ENCODE measurements at regions not wholly inside any gene's neighbourhood (a gene's known extent, or its start where the extent isn't known, plus 50 kb on each side); places are given as distances from the start of the nearest gene placed in this dataset.

DNA sequence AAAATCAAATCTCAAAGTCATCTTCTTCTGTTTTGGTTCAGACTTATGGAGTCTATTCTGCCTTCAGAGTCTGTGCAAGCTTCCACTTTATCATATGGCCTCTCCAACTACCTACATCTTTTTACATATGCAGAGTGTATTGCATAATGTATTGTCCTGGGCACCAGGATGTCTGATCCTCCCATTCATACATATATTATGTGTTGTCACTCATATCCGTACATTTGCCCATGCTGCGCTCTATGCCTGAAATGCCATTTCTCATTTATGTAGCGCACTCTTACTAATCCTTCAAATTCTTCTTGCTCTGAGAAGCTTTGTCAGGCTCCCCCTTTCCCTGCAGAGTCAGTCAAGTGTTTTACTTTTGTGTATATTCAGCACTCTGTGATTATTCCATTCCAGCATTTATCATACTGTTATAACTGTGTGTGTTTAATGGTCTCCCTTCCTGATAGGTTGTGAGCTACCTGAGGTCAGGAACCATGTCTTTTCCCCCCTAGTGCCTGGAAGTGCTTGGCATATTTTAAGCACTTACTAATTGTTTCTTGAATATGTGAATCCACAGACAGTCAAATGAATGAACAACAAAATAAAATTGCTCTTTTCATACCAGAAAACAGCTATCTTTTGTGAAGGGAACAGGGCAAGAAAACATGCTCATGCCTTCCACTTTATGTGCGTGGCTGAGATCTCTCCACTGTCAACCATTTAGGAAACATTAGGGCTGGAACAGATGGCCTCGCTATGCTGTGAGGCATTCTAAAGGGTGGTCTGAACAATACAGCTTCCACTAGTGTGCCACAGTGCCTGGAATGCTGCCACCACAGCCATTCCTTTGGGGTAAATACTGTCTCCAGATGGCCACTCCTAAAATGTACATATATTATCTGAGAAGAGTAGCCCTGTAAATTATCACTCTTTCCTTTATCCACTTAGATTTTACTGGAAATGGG is 81.8 kb downstream of the GLUD2 start:
- TF ChIP-seq FOXP2 (optimal IDR thresholded peaks at IDR 0.05; ENCODE audit: borderline replicate concordance, extremely low read depth, extremely low read length, insufficient read depth) = no peak
- TF ChIP-seq SIN3A (IDR thresholded peaks at IDR 0.05; ENCODE audit: borderline replicate concordance, insufficient read depth, low read length) = no peak
- TF ChIP-seq POLR2AphosphoS5 (IDR thresholded peaks at IDR 0.05; ENCODE audit: low read depth, low read length) = no peak
- TF ChIP-seq TAF1 (IDR thresholded peaks at IDR 0.05; ENCODE audit: borderline replicate concordance, insufficient read depth, low read length) = no peak
- TF ChIP-seq, protein P1, sequence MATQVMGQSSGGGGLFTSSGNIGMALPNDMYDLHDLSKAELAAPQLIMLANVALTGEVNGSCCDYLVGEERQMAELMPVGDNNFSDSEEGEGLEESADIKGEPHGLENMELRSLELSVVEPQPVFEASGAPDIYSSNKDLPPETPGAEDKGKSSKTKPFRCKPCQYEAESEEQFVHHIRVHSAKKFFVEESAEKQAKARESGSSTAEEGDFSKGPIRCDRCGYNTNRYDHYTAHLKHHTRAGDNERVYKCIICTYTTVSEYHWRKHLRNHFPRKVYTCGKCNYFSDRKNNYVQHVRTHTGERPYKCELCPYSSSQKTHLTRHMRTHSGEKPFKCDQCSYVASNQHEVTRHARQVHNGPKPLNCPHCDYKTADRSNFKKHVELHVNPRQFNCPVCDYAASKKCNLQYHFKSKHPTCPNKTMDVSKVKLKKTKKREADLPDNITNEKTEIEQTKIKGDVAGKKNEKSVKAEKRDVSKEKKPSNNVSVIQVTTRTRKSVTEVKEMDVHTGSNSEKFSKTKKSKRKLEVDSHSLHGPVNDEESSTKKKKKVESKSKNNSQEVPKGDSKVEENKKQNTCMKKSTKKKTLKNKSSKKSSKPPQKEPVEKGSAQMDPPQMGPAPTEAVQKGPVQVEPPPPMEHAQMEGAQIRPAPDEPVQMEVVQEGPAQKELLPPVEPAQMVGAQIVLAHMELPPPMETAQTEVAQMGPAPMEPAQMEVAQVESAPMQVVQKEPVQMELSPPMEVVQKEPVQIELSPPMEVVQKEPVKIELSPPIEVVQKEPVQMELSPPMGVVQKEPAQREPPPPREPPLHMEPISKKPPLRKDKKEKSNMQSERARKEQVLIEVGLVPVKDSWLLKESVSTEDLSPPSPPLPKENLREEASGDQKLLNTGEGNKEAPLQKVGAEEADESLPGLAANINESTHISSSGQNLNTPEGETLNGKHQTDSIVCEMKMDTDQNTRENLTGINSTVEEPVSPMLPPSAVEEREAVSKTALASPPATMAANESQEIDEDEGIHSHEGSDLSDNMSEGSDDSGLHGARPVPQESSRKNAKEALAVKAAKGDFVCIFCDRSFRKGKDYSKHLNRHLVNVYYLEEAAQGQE (IDR thresholded peaks at IDR 0.05; ENCODE audit: insufficient read depth in 1 of 2, low read depth in 2 of 2, low read length in 2 of 2) = no peak

DNA sequence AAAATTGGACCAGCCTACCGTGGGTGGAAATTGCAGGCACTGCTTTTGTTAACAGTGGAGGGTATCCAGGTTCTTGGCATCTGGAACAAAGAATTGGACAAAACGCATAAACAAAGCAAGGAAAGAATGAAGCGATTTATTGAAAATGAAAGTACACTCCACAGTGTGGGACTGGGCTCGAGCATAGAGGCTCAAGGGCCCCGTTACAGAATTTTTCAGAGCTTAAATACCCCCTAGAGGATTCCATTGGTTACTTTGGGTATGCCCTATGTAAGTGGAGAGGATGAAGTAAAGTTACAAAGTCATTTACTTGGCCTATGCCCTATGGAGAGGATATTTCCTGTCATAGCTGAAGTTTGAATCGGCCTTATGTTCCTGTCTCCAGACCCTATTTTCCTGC is 85.3 kb downstream of the GLUD2 start:
- no peak for TF ChIP-seq SIN3A (IDR thresholded peaks at IDR 0.05; ENCODE audit: borderline replicate concordance, insufficient read depth, low read length)
- TF ChIP-seq FOXP2 (optimal IDR thresholded peaks at IDR 0.05; ENCODE audit: borderline replicate concordance, extremely low read depth, extremely low read length, insufficient read depth) = no peak
- TF ChIP-seq, protein P1 (IDR thresholded peaks at IDR 0.05; ENCODE audit: insufficient read depth in 1 of 2, low read depth in 2 of 2, low read length in 2 of 2) = no peak
- no peak for TF ChIP-seq POLR2AphosphoS5 (IDR thresholded peaks at IDR 0.05; ENCODE audit: low read depth, low read length)

- TF ChIP-seq TAF1 (IDR thresholded peaks at IDR 0.05; ENCODE audit: borderline replicate concordance, insufficient read depth, low read length) (no peak), POLR2AphosphoS5 (IDR thresholded peaks at IDR 0.05; ENCODE audit: low read depth, low read length) (no peak), SIN3A (IDR thresholded peaks at IDR 0.05; ENCODE audit: borderline replicate concordance, insufficient read depth, low read length) (no peak), FOXP2 (optimal IDR thresholded peaks at IDR 0.05; ENCODE audit: borderline replicate concordance, extremely low read depth, extremely low read length, insufficient read depth) (no peak)
- TF ChIP-seq, protein P1 (IDR thresholded peaks at IDR 0.05; ENCODE audit: insufficient read depth in 1 of 2, low read depth in 2 of 2, low read length in 2 of 2) = no peak
These were observed 88.2 kb downstream of the GLUD2 start for GRCh38 chrX:121135488-121136207.

DNA sequence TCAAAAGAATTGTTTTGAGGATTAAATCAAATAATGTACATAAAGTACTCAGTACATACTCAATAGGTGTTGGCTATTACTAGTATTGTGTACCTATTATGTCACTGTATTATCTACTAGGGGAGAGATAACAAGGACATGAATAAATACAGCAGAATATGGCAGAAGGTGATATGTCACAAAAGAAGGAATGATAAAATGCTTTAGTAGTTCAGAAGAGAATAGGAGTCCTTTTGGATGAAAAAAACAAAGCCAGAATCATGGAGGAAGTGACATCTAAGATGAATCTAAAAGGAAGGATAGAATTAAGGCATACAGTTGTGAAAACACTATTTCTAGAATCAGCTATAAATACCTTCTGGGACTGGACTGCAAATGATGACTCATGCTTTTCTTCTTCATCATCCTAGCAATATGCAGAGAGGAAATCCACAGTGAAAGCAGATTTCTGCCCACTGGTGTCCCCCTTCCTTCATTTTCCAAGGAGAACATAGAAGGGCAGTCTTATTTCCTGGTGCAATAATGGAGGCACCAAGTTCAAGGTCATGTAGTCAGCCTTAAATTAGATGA is 98.7 kb downstream of the GLUD2 start:
- TF ChIP-seq, protein P1 (IDR thresholded peaks at IDR 0.05; ENCODE audit: insufficient read depth in 1 of 2, low read depth in 2 of 2, low read length in 2 of 2) = no peak
- TF ChIP-seq TAF1 (IDR thresholded peaks at IDR 0.05; ENCODE audit: borderline replicate concordance, insufficient read depth, low read length) (no peak), FOXP2 (optimal IDR thresholded peaks at IDR 0.05; ENCODE audit: borderline replicate concordance, extremely low read depth, extremely low read length, insufficient read depth) (no peak), SIN3A (IDR thresholded peaks at IDR 0.05; ENCODE audit: borderline replicate concordance, insufficient read depth, low read length) (no peak), POLR2AphosphoS5 (IDR thresholded peaks at IDR 0.05; ENCODE audit: low read depth, low read length) (no peak)

Measured in PFSK-1 (cell line).